GM21528 (cell line): ENCODE measurements at regions not wholly inside any gene's neighbourhood (a gene's known extent, or its start where the extent isn't known, plus 50 kb on each side); places are given as distances from the start of the nearest gene placed in this dataset.
"Not testable (repeated sequence)": the region's sequence is repeated elsewhere in the genome, so short reads cannot be mapped to it uniquely, and the experiment has no call there.

Source experiments
- ATAC-seq: cut with Tn5 transposase; IDR thresholded peaks from one replicate; pipeline ENCODE4 v1.9.1; 2021; ENCODE audit warnings: mild to moderate bottlenecking, moderate library complexity; ENCODE audit not compliant: unreplicated experiment, low FRiP score

DNA sequence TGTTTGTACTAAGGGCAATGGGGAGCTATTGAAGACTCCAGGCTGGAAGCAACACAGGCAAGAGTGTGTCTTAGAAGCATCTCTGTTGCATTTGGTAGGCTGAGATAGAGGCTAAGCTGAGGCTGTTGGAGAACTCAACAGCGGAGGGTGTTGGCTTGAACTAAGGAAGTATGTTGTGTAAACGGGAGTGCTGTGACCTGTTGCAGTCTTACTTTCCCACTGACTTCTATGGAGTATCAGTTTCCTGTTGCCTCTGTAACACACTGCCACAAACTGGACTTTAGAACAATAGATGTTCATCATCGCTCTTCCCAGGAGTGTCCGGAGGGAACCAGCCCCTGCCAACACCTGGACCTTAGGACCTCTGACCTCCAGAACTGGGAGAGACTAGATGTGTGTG, 181.8 kb downstream of the NPIPB11 start:
- ATAC-seq: not testable (repeated sequence)

DNA sequence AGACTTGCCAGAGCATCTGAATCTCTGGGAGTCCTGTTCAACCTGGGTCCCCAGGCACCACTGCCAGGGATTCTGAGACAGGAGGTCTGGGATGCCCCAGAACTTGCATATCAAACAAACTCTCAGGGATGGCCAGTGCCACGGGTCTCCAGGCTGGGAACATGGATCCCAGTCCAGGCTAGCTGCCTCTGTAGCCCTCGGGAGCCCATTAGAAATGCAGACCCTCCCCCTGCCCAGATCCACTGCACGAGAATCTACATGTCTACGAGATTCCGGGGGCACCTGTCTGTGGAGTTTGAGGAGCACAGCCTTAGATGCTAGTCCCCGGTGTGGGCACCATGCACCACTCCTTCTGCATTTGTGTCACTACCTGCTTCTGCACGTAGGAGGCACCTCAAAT, 183.9 kb downstream of the NPIPB11 start:
- ATAC-seq: not testable (repeated sequence)

DNA sequence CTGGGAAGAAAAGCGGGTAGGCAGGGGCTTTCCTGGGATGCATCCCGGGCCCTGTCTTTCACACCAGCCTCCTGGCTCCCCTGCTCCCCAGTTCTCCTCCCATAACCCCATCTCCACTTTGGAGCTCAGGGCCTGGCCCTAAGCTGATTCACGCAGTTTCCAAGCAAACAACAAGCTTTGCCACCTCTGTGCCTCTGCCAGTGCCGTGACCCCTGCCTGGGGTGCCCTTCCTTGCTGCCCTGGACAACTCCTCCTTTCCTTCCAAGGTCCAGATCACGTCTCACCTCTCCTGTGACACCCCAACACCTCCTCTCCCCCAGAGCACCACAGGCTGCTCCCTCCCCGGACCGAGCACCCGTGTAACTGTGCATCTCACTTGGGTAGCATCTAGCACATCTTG, 184.5 kb downstream of the NPIPB11 start:
- not testable (repeated sequence) for ATAC-seq

DNA sequence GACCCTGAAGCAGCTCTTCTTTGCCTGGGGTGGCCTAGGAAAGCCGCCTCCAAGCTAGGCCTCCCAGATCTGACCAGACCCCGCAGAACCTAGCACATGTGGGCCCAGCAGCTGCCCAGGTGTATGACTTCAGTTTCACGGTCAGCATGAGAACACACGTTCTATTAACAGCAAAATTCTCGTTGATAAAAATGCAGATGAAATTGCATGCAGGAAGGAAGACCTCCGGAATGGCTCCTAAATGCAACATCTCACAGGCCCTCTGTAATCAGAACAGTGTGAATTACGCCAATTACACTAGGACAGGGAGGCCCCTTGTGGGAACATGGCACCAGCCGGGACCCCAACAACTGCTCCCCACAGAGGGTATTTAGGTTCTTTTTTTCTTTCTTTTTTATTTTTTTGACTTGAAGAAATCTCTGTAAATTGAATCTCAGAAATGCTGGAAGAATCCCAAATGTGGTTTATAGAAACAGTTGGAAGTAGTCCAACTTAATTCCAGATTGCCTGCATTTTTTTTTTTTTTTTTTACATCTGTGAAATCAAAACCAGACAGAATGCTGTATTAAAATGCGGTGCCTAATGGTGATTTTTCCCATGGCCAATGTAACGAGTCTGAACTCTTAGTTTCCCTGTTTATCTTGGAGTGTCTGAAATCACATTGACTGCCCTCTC, 185.1 kb downstream of the NPIPB11 start:
- ATAC-seq: not testable (repeated sequence)

DNA sequence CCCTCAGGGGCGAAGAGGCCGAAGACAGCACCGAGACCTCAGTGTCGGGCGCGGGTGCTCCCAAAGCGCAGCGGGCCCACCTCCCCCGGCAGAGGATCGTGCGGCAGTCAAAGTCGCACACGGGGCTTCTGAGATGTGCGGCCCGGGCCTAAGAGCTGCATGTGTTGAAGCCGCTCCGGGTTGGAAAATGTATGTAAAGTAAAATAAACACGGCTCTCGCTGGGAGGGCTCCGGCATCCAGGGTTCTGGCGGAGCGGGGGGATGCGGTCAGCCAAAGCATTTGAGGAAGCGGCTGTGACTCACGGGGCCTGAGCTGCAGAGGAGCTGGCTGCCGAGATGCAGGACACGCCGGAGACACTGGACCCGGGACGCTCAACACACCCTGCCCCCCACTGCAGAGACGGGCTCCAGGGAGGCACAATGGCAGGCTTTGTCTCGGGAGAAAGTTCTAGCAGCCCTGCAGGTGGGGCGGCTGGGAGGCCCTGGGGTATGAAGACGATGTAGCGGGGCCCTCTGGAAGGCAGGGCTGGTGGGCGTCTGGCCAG, 185.8 kb downstream of the NPIPB11 start:
- ATAC-seq: not testable (repeated sequence)

DNA sequence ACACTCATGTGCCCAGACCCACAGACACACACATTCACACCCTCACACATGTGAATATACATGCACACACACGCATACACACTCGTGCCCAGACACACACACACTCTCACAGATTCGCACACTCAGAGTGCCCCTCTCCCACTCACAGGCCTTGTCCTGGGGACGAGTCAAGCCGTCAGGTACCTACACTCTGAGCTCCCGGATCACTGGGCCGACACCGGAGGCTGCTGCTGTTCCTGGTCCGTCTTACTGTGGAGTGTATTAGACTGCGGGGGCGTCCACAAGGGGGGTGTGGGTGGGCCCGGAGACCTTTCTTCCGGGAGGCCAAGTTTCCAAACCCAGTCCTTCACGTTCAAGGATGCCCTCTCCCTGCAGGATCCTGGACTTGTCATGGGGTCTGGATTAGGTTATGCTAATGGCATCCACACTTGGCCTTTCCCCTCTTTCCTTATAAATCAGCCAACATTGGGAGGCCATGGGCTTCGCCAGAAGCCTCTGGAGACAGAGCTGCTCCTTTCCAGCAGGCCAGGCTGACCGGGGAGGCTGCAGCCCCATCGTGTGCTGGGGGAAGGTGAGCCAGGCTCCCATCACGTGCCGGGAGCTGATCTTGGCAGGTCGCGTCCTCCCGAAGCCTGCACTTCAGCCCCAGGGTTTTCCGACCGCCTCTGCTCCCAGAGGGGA, 186.4 kb downstream of the NPIPB11 start:
- not testable (repeated sequence) for ATAC-seq

DNA sequence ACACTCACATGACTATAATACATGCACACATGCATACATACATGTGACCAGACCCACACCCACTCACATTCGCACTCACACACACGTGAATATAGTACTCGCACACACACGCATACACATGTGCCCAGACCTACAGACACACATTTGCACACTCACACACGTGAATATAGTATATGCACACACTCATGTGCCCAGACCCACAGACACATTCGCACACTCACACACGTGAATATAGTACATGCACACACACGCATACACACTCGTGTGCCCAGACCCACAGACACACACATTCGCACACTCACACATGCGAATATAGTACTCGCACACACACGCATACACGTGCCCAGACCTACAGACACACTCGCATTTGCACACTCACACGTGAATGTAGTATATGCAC, 186.9 kb downstream of the NPIPB11 start:
- not testable (repeated sequence) for ATAC-seq

DNA sequence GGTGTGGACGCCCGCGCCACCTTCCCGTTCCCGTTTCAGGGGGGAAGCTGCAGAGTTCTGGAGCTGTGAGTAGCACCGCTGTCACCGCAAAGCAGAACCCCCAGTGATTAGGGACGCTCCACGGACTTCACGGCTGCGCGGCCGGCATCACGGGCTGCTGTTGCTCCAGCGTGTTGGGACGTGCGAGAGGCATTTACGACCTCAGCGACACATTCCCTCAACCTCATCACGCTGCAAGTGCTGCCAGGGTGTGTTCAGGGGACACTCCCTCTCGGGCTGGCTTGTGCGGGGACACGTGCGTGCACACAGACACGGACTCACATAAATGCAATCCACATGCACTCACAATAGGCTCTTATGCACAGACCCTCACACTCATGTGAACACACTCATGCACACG, 187.9 kb downstream of the NPIPB11 start:
- not testable (repeated sequence) for ATAC-seq

DNA sequence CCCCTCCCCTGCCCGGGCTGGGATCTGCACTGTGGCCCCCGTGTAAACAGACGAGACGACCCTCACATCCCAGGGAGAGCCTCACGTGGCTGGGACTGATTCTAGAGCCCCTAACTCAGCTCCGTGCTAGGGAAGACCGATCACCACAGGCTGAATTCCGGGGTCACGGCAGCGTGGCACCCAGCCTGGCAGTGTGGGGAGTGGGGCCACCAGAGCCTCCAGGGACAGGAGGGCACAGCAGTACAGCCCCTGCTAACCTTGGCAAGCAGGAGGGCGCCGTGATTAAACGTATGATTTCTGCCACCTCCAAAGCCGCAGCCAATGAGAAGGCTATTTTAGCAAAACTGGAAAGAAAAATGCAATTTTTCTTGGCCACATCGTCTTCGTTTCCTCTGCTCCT, 188.3 kb downstream of the NPIPB11 start:
- not testable (repeated sequence) for ATAC-seq

DNA sequence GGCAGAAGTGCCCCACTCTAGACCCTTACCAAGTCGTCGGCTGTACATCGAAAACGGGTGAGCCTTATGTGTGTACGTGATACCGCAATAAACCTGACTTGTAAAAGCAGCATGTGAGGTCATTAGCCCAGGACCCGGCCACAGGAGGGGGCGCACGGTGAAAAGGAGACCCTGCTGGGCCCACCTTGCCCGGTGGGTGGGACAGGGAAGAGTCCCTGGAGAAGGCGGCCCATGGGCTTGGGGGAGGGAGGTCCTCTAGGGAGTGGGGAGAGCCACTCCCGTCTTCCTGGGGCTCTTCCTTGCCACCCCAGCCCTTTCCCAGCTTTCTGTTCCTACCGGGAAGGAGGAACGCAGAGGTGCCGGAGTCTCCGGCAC, 188.8 kb downstream of the NPIPB11 start:
- not testable (repeated sequence) for ATAC-seq

DNA sequence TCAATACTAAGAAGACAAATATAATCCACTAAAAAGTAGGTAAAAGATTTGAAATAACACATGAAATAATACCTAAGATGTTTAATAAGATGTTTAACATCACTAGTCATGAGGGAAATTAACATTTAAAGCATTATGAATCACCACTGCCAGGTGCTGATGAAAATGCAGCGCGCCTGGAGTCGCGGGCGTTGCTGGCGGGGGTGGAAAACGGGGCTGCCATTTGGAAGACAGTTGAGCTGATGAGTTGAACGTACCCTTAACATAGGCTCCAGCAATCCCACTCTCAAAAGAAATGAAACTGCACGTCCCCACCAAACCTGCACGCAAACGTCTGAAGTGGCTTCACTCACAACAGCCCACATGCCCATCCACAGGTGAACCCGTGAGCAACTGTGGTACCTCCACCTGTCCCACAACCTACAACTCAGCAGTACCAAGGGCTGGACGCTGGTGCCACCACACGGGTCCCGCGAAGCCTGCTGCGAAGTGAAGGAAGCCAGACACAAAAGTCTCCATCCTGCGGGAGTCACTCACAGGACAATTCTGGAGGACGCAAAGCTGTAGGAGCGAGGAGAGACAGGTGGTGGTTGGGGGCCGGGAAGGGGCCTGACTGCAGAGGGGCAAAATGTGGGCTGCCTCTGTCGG, 189.3 kb downstream of the NPIPB11 start:
- ATAC-seq: not testable (repeated sequence)

DNA sequence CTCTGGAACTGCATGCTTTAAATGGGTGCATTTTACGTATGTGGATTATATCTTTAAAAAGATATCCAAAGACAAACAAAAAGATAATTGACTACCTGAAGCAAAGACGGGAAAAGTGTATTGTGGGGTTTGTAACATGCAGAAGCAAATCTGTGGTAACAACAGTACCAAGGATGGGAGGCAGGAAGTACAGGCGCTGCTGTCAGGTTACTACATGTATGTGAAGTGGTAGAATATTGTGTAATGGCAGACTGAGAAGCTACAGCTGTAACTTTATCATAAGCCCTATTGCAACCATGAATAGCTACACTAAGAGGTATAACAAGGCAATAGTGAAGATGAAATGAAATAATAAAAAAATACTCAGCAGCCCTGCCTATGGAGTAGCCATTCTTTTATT, 192.7 kb downstream of the NPIPB11 start:
- ATAC-seq: not testable (repeated sequence)

DNA sequence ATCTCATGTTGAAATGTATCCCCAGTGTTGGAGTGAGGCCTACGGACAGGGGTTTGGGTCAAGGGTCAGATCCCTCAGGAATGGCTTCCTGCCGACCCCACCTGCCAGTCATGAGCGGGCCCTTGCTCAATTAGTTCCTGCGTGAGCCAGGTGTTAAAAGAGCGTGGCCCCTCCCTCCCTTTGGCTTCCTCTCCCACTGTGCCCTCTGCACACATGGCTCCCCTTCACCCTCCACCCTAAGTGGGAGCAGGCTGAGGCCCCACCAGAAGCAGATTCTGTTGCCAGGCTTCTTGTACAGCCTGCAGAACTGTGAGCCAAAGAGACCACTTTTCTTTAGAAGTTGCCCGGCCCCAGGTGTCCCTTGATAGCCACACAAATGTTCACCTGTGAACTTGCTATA, 193.3 kb downstream of the NPIPB11 start:
- ATAC-seq: not testable (repeated sequence)

DNA sequence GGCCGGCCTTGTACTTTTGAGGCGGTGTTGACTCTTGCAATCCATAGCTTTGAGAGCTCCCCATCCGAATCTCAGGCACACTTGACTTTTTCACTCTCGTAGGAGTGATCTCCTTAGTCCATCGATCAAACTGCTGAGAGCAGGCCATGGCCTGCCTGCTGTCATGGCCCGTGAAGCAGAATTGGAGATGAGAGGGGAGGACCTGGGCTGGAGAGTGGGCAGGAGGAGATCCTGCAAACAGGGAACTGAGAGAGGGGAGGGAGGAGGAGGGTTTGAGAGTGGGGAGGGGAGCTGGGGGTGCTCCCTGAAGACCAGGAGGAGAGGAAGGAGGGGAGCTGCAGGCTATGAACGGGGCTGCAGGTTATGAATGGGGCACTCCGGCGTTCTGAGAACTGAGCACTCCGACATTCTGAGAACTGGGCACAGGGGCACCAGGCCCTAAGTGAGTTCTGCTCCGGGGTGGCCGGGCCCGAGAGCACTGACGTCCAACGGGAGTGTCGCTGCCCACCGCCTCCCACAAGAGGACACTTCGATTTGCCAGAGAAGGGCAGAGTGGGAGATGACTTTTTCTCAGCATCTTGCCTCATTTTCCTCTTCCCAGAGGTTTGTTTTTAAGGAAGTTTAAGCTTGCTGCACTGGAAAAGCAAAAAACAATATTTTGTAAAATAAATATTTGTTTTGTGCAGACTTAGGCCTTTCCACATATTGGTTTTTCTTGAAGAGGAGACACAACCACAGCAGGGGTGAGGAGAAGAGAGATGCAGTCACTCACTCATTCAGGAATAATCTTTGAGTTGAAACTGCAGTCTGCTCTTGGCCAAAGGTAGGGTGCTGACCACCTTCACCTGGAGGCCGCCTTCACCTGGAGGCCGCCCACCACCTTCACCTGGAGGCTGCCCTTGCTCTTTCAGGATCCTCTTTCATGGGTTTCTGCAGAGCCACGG, 194.2 kb downstream of the NPIPB11 start:
- ATAC-seq: not testable (repeated sequence)

DNA sequence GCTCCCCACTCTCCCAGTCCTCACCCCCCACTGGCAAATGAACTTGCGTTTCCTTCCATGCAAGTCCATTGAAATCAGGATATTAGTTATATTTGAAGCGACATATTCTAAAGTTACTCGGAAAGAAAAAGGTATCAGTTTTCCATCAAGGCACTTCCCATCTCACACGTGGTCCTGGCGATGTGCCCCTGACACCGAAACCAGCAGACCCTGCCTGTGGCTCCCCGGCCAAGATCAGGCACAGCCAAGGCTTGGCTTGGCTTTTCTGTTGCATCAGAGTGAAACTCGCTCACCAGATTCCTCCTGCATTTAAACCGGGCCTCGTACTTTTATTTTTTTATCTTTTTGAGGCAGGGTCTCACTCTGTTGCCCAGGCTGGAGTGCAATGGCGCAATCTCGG, 195.1 kb downstream of the NPIPB11 start:
- not testable (repeated sequence) for ATAC-seq

DNA sequence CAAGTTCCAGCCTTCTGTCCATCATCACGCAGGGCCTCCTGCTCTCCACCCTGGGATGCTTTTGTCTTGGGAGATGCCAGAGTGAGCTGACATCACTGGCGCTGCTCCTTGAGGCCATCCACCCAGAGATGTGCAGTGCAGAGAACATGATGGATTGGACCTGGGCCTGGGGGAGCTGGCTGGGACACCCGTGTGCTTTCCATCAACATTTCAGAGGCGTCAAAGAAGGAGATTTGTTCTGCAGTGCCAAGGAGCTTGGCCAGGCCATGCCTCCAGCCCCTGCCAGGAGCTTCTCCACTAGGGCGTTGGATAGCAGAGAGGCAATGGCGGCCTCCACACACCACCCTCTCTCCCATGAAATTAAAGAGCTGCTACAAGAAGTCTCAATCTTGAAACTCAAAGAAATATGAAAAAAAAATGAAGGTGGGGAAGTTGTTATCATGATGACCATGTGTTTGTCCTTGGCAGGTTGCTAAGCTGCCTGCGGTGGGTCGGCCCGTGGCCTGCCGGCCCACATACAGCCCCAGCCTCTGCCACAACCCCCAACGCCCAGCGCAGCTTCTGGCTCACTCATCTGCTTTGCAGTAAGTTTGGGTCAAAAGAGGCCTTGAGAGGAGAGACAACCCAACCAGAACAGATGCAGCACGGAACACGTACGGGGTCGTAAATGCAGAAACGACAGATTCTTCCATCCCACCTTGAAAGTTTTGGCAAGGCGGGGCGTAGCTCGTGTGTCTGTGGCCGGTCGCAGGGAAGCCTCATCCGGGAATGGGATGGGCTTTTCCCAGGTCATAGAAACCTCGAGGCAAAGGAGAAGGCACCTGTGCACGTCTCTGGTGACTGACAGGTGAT, 196.0 kb downstream of the NPIPB11 start:
- not testable (repeated sequence) for ATAC-seq

DNA sequence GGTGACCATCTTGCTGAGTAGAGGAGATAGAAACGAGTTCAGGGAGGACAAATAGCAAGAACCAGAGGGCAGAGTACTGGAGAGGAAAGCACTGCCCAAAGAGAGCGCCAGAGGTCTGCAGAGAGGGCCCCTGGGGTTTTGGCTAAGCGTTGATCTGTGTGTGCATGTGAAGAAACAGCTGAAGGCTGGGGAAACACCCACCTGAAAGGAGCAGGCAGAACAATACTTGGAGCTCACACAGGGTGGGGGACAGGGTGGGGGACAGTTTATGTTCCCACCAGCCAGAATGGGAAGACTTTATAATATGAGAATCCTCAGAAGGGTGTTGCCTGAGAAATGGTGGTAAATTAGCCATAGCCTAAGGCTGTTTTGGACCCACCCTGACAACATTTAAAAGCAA, 200.4 kb downstream of the NPIPB11 start:
- not testable (repeated sequence) for ATAC-seq

DNA sequence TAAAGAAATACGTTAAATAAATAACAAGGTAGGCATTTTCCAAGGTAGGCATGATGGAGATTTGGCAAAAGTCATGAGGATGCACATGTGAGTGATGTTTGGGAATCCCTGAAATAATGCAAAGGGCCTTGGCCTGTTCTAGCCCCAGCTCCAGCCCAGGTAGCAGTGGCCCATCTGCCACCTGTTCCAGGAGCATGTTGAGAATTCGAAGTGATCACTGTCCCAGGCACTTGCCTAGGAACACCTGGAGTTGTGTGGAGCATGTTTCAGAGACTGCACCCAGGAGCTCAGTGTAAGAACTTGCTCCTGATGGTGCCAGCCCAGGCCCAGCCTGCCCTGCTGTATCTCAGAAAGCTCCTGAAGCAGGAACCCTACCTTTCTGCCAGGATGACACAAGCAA, 201.4 kb downstream of the NPIPB11 start:
- not testable (repeated sequence) for ATAC-seq

DNA sequence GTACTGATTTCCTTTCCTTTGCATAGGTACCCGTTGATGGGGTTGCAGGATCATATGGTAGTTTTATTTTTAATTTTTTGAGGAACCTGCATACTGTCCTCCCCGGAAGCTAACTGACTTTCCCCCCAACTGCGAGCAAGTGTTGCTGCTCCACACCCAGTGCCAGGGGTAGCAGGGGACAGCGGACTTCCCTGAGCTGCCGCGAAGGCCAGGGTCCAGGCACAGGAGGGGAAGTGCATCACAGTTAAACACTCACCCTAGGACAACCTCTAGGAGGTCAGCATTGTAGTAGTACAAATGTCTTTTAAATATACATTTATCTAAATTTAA, 201.7 kb downstream of the NPIPB11 start:
- no peak for ATAC-seq
